ENCODE measurements at regions not wholly inside any gene's neighbourhood (a gene's known extent, or its start where the extent isn't known, plus 50 kb on each side); places are given as distances from the start of the nearest gene placed in this dataset.

- no peak for ATAC-seq
- no peak overlapping the region for H3K4me2 ChIP-seq (ENCODE audit: low read length)
- no peaks in the 10 kb centered on the region for H3K36me3 ChIP-seq (ENCODE audit: control insufficient read depth in 1 of 2, insufficient read depth in 2 of 2, low read length in 2 of 2)
- CTCF ChIA-PET = no interaction called here
- RAD21 ChIA-PET (ENCODE audit: low non-redundant PET in 1 of 2, low total read pairs in 2 of 2, uncharacterized antibody in 2 of 2, unreplicated experiment in 2 of 2) = no interaction called here
- intact Hi-C loops (cut with micrococcal nuclease) = no loop called here
- no TSS peak for BruUV-seq (replicated peaks)
- no peak for TF ChIP-seq POLR2A (IDR thresholded peaks at IDR 0.05; ENCODE audit: borderline replicate concordance, extremely low read depth, insufficient read depth, insufficient read length)
- no peak for TF ChIP-seq ATF3 (IDR thresholded peaks at IDR 0.05)
- no peak for TF ChIP-seq MAX (IDR thresholded peaks at IDR 0.05)
- no peak for TF ChIP-seq EGR1 (IDR thresholded peaks at IDR 0.05; ENCODE audit: low read depth)
- no peak for TF ChIP-seq TCF7L2 (IDR thresholded peaks at IDR 0.05; ENCODE audit: borderline replicate concordance, extremely low read depth, insufficient read depth, insufficient read length)
- TF ChIP-seq SRF (IDR thresholded peaks at IDR 0.05; ENCODE audit: low read depth) = no peak
- TF ChIP-seq ZBTB33 (IDR thresholded peaks at IDR 0.05; ENCODE audit: extremely low read depth, insufficient replicate concordance, low read length) = no peak
- no peak for TF ChIP-seq EZH2 (IDR thresholded peaks at IDR 0.05)
- TF ChIP-seq ELF1 (IDR thresholded peaks at IDR 0.05; ENCODE audit: borderline replicate concordance, low read depth) = no peak
- TF ChIP-seq CTCF (IDR thresholded peaks at IDR 0.05 in 2 of 3, conservative IDR thresholded peaks at IDR 0.05 in 1 of 3; ENCODE audit: borderline replicate concordance in 1 of 3, insufficient read depth in 1 of 3, low read depth in 2 of 3, low read length in 2 of 3) = no peak
- no peak for TF ChIP-seq CBX3 (IDR thresholded peaks at IDR 0.05; ENCODE audit: low read depth)
- TF ChIP-seq FOSL1 (IDR thresholded peaks at IDR 0.05; ENCODE audit: low read depth) = no peak
- H3K4me1 ChIP-seq (ENCODE audit: control insufficient read depth in 1 of 2, insufficient read depth in 2 of 2, low read length in 2 of 2) = no peaks in the 10 kb centered on the region
- no peak for DNase-seq (ENCODE audit: low read depth, low spot score)
- no peaks in the 10 kb centered on the region for H3K27me3 ChIP-seq (ENCODE audit: insufficient read depth, low read length)
- H3K4me3 ChIP-seq (replicated peaks in 1 of 2; ENCODE audit: low read depth in 1 of 2, low read length in 2 of 2) = no peak overlapping the region
- H3K9me2 ChIP-seq (ENCODE audit: insufficient read depth) = no peaks in the 10 kb centered on the region
- no peaks in the 10 kb centered on the region for H3K79me2 ChIP-seq (ENCODE audit: insufficient read depth, low read length)
- POLR2A ChIA-PET = no interaction called here
- no peak overlapping the region for H3K27ac ChIP-seq (ENCODE audit: low read depth, low read length)
- H3K9me3 ChIP-seq (ENCODE audit: control insufficient read depth in 1 of 2, insufficient read depth in 1 of 2, low read depth in 1 of 2, low read length in 2 of 2) = no peaks in the 10 kb centered on the region
- no peak overlapping the region for H2AFZ ChIP-seq (ENCODE audit: low read depth, low read length, poor library complexity, severe bottlenecking)
- no peaks in the 10 kb centered on the region for H4K20me1 ChIP-seq (ENCODE audit: insufficient read depth)
- no peak overlapping the region for H3K9ac ChIP-seq (ENCODE audit: low read length)
Observed at GRCh38 chr7:18378989-18379605, 116.5 kb upstream of the HDAC9 start.
